GM04504 (cell line): ENCODE measurements at regions not wholly inside any gene's neighbourhood (a gene's known extent, or its start where the extent isn't known, plus 50 kb on each side); places are given as distances from the start of the nearest gene placed in this dataset.
A peak's percentile ranks its signal among the peaks of the same experiment; 100 is the strongest.

Source experiments
- DNase-seq: peaks from one replicate; pipeline ENCODE4 v3.0.0-alpha.2; 2012; ENCODE audit warnings: low read depth

DNA sequence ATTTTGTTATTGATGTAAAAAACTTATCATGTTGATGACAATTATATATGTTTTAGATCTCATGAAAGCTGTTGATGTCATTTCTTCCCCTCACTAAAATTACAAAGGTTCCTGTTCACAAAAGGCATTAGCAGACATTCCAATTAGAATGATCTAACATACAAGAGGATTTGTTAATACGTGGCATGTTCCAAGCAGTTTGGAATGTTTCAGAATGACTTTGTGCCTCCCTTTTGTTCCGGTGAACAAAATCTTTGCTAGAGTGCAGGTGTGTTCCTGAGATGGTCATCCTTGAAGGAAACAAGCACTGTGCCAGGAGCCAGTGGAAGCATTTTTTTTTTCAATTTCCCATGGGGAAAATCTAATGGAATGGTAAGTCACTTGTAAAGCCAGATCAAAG, 108.0 kb upstream of the KCTD3 start:
- no peak for DNase-seq

DNA sequence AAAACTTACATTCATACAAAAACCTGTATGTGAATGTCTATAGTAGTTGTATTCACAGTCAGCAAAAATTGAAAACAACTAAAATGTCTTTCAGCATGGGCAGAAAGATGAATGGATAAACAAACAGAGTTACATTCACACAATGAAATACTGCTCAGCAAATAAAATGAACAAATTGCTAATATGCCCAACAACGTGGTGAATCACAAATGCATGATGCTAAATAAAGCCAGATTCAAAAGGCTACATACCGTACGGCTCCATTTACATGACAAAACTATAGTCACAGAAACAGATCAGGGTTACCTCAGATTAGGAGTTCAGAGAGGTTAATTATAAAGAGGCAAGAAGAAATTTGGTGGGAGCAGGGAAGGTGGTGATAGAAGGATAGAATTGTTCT, 100.7 kb upstream of the KCTD3 start:
- no peak for DNase-seq

DNA sequence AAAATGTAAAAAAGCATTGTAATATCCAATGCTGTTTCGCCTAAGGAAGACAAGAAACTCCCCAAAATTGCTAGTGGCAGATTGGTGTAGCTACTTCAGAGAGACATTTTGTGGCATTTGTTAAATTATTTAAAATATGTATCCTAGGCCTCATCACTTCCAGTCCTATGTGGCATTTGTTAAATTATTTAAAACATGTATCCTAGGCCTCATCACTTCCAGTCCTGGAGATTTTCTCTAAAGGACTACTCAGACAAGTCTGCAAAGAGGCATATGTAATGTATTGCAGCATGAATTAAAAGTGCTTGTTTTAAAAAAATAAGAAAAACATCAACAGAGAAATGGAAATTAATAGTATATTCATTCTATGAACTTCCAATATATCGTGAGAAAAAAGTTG, 95.6 kb upstream of the KCTD3 start:
- DNase-seq = no peak

DNA sequence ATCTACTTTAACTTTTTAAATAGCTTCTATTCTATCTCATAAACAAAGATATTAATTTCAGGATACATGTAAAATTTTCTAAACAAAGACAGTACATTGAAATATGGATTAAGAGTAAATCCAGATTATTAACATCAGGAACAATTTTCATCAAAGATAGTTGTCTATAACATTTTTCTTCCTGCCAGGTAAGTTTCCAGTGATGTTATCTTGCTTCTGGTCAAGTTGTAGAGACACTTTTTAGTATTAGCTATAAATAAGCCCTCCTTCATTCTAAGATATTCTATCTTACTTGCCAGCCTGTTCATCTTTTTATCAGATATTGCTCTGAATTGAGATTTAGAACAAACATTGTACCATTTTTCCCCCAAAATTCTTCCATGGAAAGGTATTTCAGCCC, 94.4 kb upstream of the KCTD3 start:
- DNase-seq = no peak

DNA sequence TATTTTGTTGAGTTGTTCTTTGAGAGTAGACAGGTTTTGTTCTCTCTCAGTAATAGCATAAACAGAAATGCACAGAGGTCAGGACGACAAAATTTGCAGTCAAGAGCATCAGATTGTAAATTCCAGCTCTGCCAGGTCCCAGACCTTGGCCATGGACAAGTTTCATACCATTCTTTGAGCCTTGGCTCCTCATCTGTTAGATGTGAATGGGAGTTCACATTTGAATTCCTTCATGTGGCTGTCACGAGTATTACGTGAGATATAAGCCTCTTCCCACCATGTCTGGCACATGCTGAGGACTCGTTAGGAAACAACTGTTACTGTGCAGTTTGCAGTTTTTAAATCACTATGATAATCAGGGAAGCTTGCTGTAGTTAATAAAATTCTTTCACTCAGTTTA, 93.2 kb upstream of the KCTD3 start:
- DNase-seq = peak; percentile 62

DNA sequence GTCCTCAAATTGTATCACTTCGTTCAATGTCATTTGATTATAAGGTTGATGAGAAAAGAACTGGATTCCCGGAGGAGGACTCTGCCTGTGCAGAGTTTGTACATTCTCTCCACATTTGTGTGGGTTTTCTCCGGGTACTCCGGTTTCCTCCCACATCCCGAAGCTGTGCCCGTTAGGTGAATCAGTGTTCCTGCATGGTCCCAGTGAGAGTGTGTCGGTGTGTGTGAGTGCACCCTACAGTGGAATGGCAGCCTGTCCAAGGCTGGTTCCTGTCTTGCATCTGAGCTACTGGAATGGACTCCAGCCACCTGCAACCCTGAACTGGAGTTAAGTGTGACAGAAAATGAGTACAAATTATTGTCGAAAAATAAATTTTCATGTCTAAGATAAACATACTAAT, 92.2 kb upstream of the KCTD3 start:
- DNase-seq = no peak

DNA sequence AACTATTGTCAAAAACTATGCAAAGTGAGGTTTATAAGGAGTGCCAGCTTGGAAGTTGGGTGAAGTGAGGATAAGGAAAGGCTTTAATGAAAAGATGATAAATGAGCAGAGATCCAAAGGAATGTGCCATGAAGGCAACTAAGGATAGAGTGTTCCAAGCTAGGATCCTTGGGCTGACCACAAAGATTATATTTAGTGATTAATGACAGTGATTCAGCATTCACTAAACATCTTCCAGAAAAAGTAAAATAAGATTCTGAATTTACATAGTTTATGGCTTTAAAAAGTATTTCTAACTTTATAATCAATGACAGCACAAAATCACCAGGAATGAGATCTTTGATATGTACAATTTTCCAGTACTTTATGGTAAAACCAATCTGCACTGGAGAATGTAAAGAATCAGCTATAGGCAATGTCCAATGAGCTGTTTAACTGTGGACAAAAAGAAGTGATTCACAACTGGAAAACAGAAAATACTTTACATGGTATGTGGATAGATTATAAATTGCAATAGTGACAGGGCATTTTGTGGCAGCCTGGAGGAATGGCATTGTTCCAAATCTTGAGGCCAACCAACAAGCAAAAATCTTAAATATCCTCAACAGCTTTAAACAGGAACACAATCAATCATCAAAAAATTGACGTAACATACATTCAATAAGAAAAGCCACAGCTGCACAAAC, 91.2 kb upstream of the KCTD3 start:
- peak; percentile 79 for DNase-seq

DNA sequence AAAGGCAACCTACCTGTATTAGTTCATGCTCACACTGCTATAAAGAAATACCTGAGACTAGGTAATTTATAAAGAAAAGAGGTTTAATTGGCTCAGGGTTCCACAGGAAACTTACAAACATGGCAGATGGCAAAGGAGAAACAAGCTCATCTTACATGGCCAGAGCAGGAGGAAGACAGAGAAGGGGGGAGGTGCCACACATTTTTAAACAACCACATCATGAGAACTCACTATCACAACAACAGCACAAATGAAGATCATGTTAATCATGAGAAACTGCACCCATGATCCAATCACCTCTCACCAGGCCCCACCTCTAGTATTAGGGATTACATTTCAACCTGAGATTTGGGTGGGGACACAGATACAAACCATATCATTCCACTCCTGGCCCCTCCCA, 90.6 kb upstream of the KCTD3 start:
- peak; percentile 17 for DNase-seq

DNA sequence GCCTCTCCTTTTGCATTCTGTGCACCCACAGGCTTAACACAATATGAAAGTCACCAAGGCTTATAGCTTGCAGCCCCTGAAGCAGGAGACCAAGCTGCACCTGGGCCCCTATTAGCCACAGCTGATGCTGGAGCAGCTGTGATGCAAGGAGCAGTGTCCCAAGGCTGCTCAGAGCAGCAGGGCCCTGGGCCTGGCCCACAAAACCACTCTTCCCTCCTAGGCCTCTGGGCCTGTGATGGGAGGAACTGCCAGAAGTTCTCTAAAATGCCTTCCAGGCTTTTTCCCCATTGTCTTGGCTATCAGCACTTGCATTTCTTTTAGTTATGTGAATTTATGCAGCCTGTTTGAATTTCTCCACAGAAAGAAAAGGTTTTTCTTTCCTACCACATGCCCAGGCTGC, 89.5 kb upstream of the KCTD3 start:
- no peak for DNase-seq

DNA sequence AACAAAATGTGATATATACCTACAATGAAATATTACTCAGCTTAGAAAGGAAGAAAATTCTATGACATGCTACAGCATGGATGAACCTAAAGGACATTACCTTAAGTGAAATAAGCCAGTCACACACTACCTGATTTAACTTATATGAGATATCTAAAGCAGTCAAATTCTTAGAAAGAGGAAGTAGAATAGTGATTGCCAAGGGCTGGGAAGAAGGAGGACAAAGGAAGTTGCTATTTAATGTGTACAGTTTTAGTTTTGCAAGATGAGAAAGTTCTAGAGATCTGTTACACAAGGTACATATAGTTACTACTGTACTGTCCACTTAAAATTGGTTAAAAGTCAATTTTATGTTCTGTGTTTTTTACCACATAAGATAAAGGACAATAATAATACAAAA, 87.5 kb upstream of the KCTD3 start:
- no peak for DNase-seq

DNA sequence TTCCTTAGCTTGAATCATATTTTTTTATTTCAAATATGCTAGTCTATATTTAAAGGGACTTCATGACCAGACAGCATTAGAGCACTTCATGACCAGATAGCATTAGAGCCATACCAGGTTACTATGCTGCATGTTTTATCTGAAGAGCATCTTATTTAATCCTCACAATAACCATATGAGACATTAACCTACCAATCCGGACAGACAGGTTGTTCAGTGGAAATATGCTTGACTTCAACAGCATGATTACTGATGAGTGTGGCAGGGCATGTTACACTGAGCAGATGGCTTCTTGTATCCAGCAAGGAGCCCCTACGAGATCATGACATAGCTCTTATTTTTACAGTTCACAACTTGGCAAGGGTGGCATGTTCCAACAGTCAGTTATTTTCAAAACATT, 85.0 kb upstream of the KCTD3 start:
- DNase-seq = no peak

DNA sequence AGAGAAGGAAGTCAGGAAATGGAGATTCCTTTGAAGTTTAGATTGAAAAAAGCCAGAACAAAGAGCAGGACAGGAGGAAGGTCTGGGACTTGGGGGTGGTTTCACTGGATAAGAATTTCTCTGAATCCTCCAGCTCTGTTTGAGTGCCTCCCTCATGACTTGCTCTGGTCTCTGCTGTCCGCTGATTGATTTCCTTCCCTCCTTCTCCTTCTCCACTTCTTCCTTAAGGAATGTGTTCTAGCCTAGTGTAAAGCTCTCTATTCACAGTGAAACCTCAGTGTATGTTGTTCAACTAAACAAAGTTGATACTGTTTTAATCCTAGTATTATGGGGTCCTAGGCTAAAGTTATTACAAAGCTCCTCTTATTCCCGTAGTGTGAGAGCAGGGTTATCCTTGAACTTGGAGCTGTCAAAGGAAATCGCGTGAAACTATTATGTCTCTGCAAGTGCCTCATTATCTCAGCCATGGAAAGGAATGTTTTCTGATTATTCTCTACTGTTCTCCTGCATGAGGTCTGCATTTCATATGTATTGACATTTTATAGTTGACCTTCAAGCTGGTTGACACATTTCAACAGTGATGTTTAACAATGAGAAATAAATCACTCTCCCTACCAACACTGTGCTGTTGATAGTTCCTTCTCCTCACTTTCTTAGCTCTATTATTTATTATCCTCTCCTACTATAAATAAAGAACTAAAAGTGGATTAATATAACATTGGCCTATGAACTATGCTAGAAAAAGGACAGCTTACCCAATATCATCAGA, 82.7 kb upstream of the KCTD3 start:
- no peak for DNase-seq

DNA sequence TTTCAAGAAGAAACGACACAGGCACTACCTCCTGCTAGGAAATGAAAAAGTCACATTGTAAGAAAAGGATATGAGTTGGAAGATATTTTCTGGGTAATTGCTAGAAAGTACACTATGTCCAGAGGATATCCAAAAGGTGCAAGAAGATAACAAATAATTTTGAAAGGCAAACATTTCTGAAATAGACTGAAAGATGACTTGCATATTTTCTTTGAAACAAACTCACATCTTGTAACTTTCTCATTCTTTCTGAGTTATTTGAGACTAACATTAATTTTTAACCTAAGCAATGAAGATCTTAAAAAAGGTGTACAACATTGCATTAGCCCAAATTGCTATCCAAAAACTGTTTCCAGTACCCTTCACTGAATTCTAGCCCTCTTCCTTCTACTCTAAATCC, 79.6 kb upstream of the KCTD3 start:
- DNase-seq = no peak

DNA sequence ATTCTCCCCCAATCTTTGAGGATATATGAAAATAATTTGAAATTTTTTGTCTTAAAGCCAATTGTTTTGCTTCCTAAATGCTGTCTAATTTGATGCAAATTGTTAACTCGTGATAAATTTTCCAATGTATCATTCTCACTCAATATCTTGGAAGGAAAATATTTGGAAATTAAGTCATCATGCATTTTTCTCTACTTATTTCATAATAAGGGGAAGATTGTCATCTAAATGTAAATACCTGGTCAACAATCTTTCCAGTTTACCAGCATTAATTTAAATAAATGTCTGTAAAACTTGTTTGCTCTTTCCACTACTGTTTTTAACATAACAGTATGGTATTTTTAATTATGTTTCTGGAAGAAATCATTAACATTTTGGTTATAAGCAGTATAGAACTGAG, 78.3 kb upstream of the KCTD3 start:
- no peak for DNase-seq

DNA sequence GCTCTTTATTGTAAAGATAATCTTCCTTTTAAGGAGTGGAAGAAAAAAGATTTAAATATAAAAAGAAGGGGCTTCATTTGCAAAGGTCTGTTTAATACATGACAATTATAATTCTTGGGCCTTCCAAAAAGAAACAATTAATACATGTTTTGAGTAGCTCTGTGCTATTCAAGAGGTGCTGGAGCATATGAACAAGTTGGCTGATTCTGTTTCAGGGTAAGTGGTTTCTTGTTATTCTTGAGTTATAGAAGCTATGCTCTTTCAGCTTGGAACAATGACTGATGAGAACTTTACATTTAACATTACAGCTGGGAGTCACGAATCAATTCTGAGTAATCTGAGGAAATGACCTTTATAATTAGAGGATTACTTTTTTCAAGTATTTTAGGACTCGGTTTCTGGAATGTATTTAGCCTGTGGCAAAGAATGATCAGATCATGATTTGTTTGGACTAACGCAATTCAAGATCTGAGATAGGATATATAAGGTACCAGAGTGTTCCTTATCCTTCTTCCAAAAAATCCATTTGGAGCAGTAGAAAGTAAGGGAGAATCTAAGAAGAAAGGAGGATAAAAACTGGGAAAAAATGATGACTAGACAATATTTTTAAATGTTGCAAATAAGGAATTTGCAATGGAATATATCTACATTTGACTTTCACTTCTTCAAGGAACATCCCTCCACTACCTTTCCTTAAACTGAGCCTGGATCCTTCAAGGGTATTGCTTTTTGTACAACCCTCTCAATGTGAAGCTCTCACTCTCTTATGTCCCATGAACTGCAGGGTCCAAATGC, 77.1 kb upstream of the KCTD3 start:
- DNase-seq = no peak

DNA sequence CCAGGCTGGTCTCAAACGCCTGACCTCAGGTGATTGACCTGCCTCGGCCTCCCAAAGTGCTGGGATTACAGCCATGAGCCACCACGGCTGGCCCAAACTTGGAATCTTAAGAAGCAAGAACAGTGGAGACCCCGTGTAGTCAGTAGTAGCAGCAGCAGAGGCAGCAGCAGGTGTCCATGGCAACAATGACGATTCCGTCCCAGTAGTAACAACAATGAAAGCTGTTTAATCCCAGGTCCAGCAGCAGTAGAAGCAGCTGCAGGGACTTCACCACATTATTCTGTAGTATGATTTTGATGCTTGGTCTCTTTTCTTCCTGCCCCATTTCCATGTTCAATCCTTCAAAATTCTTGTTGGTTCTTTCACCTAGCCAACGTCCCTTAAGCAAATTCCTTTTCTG, 69.6 kb upstream of the KCTD3 start:
- no peak for DNase-seq

DNA sequence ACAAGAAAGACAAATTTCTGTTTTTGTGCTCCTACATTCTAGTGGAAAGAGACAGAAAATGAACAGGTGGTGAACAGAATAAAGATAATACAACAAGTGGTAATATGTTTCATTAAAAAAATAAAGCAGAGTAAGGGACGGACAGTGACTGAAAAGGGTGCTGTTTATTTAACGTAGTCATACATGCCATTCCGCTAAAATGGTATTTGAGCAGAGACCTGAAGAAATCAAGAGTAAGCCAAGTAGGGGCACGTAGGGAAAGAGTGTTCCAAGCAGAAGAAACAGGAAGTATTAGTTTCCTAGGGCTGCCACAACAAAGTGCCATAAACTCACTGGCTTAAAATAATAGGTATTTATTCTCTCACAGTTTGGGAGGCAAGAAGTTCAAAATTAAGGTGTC, 65.6 kb upstream of the KCTD3 start:
- DNase-seq = no peak

DNA sequence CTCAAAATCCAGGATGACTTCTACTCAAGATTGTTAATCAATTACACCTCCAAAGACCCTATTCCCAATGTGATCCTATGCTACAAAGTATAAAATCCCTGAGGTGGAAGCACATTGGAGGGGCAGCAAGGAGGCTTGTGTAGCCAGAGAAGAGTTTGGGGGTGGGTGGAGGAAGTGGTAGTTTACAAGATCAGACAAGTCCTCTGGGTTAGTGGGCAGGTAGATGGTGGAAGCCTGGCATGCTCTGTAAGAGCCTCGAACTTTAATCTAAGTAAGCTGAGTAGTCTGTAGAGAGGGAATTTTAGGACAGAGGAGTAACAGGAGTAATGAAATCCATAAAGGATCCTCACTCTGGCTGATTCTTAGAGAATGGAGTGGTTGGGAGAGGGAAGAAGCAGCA, 65.0 kb upstream of the KCTD3 start:
- no peak for DNase-seq

DNA sequence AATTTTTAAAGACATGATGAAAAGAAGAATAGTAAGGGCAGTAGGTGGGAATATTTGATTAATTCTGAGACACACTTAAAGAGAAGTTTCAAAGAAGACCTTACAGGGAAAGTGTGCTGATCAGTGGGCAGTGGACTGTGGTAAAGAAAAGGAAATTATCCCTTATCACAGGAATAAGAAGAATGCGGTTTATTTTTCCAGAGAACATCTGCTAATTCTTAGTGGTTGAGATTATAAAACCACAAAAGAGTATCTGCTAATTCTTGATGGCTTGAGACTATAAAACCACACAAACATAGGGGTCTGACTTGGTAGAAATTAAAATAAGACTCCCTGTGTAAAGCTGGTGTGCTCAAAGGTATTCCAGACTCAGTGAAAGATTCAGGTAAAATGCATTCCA, 60.0 kb upstream of the KCTD3 start:
- DNase-seq = no peak

DNA sequence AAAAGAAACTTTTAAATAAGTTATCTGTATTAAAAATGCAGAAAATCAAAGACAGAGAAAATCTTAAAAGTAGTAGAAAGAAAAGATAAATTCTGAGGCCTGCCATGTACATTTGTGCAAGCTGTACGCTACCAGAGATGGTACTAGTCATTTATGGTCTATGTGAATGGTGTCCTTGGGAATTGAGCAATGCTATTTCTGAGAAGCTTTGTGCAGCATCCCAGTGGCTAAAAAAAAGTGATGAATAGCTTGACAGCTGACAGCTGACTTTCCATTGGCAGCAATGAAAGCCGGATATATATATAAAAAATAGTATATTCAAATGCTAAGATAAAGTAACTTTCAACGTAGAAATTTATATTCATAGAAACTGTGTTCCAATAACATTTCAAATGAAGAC, 58.8 kb upstream of the KCTD3 start:
- no peak for DNase-seq
